Tibial artery (tissue), 4 donors: ENCODE measurements at regions not wholly inside any gene's neighbourhood (a gene's known extent, or its start where the extent isn't known, plus 50 kb on each side); places are given as distances from the start of the nearest gene placed in this dataset.

Experiments
- DNase-seq, 2 donors: peaks; one replicate each; pipeline ENCODE4 v3.0.0-alpha.2; 2019
- H3K27ac ChIP-seq, 2 donors: fragments of 200-600 bp; sonication (generic) in 1 of 2; 1 replicate in 1 of 2; 2 replicates in 1 of 2; pipeline ENCODE4 v1.5.1; 2018 to 2019; ENCODE audit warnings: mild to moderate bottlenecking in 1 of 2
- H3K27me3 ChIP-seq, 2 donors: fragments of 200-600 bp; sonication (generic) in 1 of 2; one replicate each; pipeline versions ENCODE4 v1.5.1 to v1.6.0; 2016 to 2019
- H3K36me3 ChIP-seq, 3 donors: fragments of 200-600 bp; sonication (generic) in 2 of 3; one replicate each; pipeline ENCODE4 v1.5.1; 2016 to 2019; ENCODE audit warnings: mild to moderate bottlenecking in 2 of 3
- H3K4me1 ChIP-seq, 4 donors: fragments of 200-600 bp; sonication (generic) in 2 of 4; 1 replicate in 3 of 4; 2 replicates in 1 of 4; pipeline ENCODE4 v1.5.1; 2016 to 2019
- H3K4me3 ChIP-seq, 2 donors: fragments of 200-600 bp; sonication (generic) in 1 of 2; 1 replicate in 1 of 2; 2 replicates in 1 of 2; pipeline ENCODE4 v1.5.1; 2018 to 2019; ENCODE audit warnings: mild to moderate bottlenecking in 2 of 2
- H3K9me3 ChIP-seq, 3 donors: fragments of 200-600 bp; sonication (generic) in 1 of 3; one replicate each; pipeline ENCODE4 v1.5.1; 2016 to 2019
- CTCF ChIP-seq, 2 experiments: fragments of 200-600 bp in 1 of 2; fragments of 450-650 bp in 1 of 2; IDR thresholded peaks; one replicate each; pipeline ENCODE4 v1.5.1; 2017 to 2019; ENCODE audit warnings: antibody characterized with exemption in 2 of 2, mild to moderate bottlenecking in 1 of 2, moderate library complexity in 1 of 2
- intact Hi-C: fragments of 100-400 bp; cut with DNase I; formaldehyde crosslinking; loops from one replicate; pipeline ENCODE4 v1.15.0; 2023; ENCODE audit warnings: low total_unique reads

GRCh38 chr6:47162793-47163192 lies 120.7 kb upstream of the ADGRF1 start:
- H3K4me3 ChIP-seq: no peak overlapping the region
- H3K9me3 ChIP-seq: no peaks in the 10 kb centered on the region
- TF ChIP-seq CTCF (IDR thresholded peaks at IDR 0.05): no peak
- H3K27me3 ChIP-seq: no peaks in the 10 kb centered on the region
- H3K4me1 ChIP-seq: no peaks in the 10 kb centered on the region
- intact Hi-C loops: no loop called here
- H3K36me3 ChIP-seq: no peaks in the 10 kb centered on the region
- no peak overlapping the region for H3K27ac ChIP-seq
- no peak for DNase-seq

- no peak for DNase-seq
- TF ChIP-seq CTCF (IDR thresholded peaks at IDR 0.05): no peak
- H3K4me3 ChIP-seq: no peak overlapping the region
- no peak overlapping the region for H3K27ac ChIP-seq
- intact Hi-C loops: no loop called here
- no peaks in the 10 kb centered on the region for H3K36me3 ChIP-seq
- H3K9me3 ChIP-seq: no peaks in the 10 kb centered on the region
- H3K27me3 ChIP-seq: no peaks in the 10 kb centered on the region
- no peaks in the 10 kb centered on the region for H3K4me1 ChIP-seq
Observed at GRCh38 chr6:47162231-47162630, 120.1 kb upstream of the ADGRF1 start.

GRCh38 chr6:47161176-47161687 lies 119.1 kb upstream of the ADGRF1 start:
- H3K4me3 ChIP-seq: no peak overlapping the region
- no peaks in the 10 kb centered on the region for H3K36me3 ChIP-seq
- no peaks in the 10 kb centered on the region for H3K27me3 ChIP-seq
- no peaks in the 10 kb centered on the region for H3K4me1 ChIP-seq
- TF ChIP-seq CTCF (IDR thresholded peaks at IDR 0.05): no peak
- no peak overlapping the region for H3K27ac ChIP-seq
- DNase-seq: no peak
- intact Hi-C loops: no loop called here
- H3K9me3 ChIP-seq: no peaks in the 10 kb centered on the region

- no peak overlapping the region for H3K4me3 ChIP-seq
- H3K4me1 ChIP-seq: no peaks in the 10 kb centered on the region
- DNase-seq: no peak
- H3K27me3 ChIP-seq: peaks cover 0 to 3% of the 10 kb centered on the region in 2 donors
- no peaks in the 10 kb centered on the region for H3K9me3 ChIP-seq
- TF ChIP-seq CTCF (IDR thresholded peaks at IDR 0.05): no peak
- H3K36me3 ChIP-seq: no peaks in the 10 kb centered on the region
- intact Hi-C loops: no loop called here
- H3K27ac ChIP-seq: no peak overlapping the region
Observed at GRCh38 chr6:47160702-47161101, 118.6 kb upstream of the ADGRF1 start.

GRCh38 chr6:47159763-47160162 lies 117.6 kb upstream of the ADGRF1 start:
- Histone ChIP-seq H3K27me3 (peaks cover 0 to 3% of the 10 kb centered on the region in 2 donors), H3K9me3 (no peaks in the 10 kb centered on the region), H3K36me3 (no peaks in the 10 kb centered on the region), H3K4me1 (no peaks in the 10 kb centered on the region), H3K27ac (no peak overlapping the region), H3K4me3 (no peak overlapping the region)
- TF ChIP-seq CTCF (IDR thresholded peaks at IDR 0.05): no peak
- no peak for DNase-seq
- intact Hi-C loops: no loop called here

GRCh38 chr6:47157653-47158219 lies 115.6 kb upstream of the ADGRF1 start:
- no peak overlapping the region for H3K27ac ChIP-seq
- intact Hi-C loops: no loop called here
- no peak overlapping the region for H3K4me3 ChIP-seq
- no peak for TF ChIP-seq CTCF (IDR thresholded peaks at IDR 0.05)
- no peaks in the 10 kb centered on the region for H3K9me3 ChIP-seq
- no peaks in the 10 kb centered on the region for H3K36me3 ChIP-seq
- no peak for DNase-seq
- H3K27me3 ChIP-seq: peaks cover 0 to 3% of the 10 kb centered on the region in 2 donors
- H3K4me1 ChIP-seq: no peaks in the 10 kb centered on the region
